ENCODE measurements at regions not wholly inside any gene's neighbourhood (a gene's known extent, or its start where the extent isn't known, plus 50 kb on each side); places are given as distances from the start of the nearest gene placed in this dataset.

- no peak for DNase-seq
Observed at GRCh38 chr2:156647377-156648010, 211.3 kb downstream of the GPD2 start.

DNA sequence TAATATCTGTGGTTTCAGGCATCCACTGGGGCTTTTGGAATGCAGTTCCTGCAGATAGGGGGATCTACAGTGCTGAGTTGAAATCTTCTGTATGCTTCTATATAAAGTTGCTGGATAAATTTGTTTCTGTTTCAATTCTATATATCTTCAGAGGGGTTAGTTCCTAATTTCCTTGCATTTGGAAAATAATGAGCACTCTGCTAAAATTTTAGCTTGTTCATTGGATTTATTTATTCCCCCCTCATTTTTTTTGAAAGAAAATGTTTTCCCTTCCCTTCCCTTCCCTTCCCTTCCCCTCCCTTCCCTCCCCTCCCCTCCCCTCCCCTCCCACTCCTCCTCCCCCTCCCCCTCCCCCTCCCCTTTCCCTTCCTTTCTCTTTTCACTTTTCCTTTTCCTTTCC is 212.3 kb downstream of the GPD2 start:
- no peak for DNase-seq

DNA sequence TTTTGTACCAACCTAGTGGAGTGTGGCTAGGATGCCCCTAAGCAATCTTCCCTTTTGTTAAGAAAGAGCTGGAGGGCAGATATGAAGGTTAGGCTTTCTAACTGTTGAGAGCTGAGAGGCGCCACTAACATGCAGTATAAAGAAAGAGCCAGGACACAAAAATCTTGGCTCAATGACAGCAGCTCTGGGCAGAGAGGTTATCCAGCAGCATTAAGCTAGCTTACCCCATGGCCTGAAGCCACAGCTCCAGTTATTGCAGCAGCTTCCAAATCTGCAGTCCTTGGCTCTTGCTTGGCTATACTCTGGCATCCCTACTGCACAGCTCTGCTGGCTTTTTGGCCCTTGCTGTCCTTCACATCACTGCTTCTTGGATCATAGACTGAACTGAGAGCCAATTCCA is 213.4 kb downstream of the GPD2 start:
- no peak for DNase-seq

GRCh38 chr2:156652691-156653090 is 216.5 kb downstream of the GPD2 start:
- no peak for DNase-seq

GRCh38 chr2:156653675-156654074 is 217.5 kb downstream of the GPD2 start:
- DNase-seq: no peak

DNA sequence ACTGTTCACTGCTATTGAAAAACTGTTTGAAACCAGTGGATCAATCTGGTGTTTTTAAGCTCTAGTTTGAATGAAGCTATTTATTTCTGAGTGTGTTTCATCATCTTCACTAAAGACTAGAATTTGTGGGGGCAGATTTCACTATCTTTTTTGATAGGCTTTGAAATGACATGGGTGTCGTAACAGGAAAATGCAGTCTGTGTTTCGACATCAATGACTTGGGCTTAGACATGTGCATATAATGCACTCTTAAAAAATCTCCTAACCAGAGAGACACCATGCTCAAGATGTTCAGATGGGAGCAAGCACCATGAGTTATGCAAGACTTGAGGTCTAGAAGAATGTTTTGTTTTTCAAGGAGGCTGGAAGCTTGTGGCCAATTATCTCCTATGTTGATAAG is 221.6 kb downstream of the GPD2 start:
- no peak for DNase-seq

DNA sequence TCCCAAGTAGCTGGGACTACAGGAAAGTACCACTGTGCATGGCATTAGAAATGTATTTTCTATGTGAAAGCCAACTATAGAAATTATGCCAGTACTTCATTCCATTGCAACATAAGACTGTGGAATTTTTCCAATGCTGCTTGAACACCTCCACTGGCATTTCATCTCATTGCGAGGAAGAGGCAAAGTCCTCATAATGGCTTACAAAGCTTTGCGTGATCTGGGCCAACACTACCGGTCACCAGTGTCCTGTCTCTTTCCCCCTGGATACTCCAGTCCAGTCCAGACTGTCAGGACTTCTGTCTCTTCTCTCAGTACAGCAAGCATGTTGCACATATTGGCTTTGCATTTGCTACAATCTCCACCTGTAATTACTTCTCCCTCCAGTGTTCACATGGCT is 223.5 kb downstream of the GPD2 start:
- no peak for DNase-seq

- DNase-seq: no peak
Observed at GRCh38 chr2:156663757-156664409, 227.7 kb downstream of the GPD2 start.

GRCh38 chr2:156666130-156666785 is 230.1 kb downstream of the GPD2 start:
- no peak for DNase-seq

GRCh38 chr2:156670104-156670503 is 233.9 kb downstream of the GPD2 start:
- DNase-seq: no peak

- no peak for DNase-seq
Observed at GRCh38 chr2:156671706-156672361, 235.7 kb downstream of the GPD2 start.

DNA sequence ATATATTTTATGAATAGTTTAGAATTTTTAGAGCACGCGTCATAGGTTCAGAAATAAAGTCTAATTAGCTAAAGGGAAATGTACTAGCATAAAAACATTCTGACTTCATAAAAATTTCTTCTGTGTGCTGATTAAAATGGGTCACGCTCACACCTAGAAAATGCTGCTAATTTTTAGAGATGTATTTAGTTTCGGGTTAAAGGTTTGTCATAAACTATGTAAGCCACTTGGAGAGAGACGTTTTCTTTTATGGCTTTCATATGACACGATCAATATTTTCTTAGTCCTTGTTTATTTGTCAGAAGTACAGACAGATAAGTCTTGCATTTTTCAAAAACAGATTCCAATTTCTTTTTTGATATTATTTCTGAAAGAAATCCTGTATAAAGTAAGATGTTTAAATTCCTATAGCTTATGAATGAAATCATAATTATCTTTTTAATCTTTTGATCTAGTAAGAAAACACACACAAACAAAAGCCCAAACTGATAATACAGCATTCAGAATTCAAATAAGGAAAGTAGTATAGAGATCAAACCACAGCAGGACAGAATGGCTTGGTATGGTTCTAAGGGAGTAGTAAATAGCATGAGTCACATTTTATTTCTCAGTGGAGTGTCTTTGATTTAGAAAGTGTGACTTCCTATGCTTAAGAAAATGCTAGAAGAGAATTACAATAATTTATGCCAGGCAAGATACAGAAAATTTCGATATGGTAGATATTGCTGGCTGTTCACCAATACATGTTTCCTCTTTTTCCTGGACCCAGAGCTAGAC is 236.6 kb downstream of the GPD2 start:
- no peak for DNase-seq

GRCh38 chr2:156673333-156673615 is 237.1 kb downstream of the GPD2 start:
- DNase-seq: no peak

DNA sequence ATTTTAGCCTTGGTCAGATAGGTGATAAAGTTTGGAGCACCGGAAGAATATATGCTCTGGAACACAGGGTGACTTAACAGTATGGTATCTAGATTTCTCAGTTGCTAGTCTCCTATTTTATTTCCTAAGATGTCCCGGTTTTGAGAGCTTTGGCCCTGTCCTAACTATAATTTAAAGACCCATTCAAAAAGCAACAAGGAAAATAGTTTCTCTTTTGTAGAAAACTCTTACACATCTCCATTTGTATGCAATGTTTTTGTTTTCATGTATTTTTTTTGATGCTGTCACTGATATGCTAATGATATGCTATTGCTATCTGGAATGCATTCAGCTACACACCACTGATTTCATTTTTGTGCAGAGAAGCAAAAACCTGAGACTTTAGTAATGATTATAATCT is 237.8 kb downstream of the GPD2 start:
- DNase-seq: no peak

DNA sequence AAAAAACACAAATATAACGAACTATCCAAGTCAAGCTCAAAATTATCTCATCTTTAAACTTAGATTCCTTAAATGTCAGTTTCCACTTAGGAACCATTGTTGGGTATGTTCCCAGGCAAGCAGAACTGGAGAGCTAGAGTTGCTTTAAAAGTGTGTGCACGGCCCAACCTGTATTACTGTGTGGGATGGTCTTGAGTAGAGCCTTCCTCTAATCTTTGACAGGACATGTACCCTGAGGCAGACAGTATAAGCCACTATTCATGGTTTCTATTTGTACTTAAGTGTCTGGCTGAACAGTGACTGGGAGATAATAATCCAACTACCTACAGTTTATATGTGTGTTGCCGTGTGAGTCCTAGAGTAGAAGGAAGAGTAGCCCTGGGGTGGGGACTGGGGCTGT is 239.7 kb downstream of the GPD2 start:
- no peak for DNase-seq

GRCh38 chr2:156679820-156680219 is 243.6 kb downstream of the GPD2 start:
- no peak for DNase-seq

GRCh38 chr2:156680266-156680665 is 244.1 kb downstream of the GPD2 start:
- DNase-seq: no peak

- no peak for DNase-seq
Observed at GRCh38 chr2:156687126-156687525, 250.9 kb downstream of the GPD2 start.

GRCh38 chr2:156687715-156688114 is 251.5 kb downstream of the GPD2 start:
- no peak for DNase-seq

DNA sequence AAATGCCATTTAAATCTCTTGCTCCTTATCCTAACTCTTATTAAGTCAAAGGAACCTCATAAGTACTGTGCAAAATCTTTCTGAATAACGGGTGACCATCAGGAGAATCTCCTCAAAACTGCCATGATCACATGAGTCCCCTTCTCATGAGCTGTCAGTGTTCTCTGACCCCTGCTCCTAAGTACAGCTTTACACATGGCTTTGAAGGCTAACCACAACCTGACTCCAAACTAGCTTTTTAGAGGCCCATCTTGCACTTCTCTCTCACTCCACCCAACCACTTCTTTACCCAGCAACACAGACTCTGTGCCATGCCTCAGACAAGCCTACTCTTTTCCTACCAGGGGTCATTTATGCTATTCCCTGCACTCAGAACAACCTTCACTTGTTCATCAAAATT is 253.8 kb downstream of the GPD2 start:
- no peak for DNase-seq

DNA sequence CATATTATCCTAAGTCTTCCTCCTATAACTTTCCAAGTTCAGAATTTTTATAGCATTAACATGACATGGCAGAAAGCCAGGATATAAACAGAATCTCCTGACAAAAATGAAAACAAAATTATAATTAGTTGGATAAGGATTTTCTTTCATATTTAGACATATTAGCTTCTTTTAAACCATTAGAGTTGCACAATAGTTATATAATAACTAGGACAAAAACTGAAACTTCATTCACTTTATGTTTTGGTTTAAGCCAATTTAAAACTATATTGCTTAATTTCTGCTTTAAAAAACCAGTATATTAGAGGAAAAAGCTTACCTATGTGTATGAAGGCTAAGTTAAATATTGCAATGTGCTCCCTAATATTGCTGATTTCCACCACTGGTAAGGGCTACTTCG is 254.8 kb downstream of the GPD2 start:
- DNase-seq: no peak

GRCh38 chr2:156695020-156695419 is 258.8 kb downstream of the GPD2 start:
- no peak for DNase-seq

- no peak for DNase-seq
Observed at GRCh38 chr2:156695595-156695994, 259.4 kb downstream of the GPD2 start.
